H1 (cell line): ENCODE measurements at regions not wholly inside any gene's neighbourhood (a gene's known extent, or its start where the extent isn't known, plus 50 kb on each side); places are given as distances from the start of the nearest gene placed in this dataset.

Experiments
- BACH1 ChIP-seq: IDR thresholded peaks from 2 replicates; pipeline ENCODE4 v1.6.1; 2012; ENCODE audit warnings: low read length, improper control_type of control experiment
- CHD1 ChIP-seq: IDR thresholded peaks from 2 replicates; pipeline ENCODE4 v1.6.1; 2012; ENCODE audit warnings: low read depth, low read length, improper control_type of control experiment
- EZH2 ChIP-seq: fragments of 200-600 bp; sonication (generic); IDR thresholded peaks from 2 replicates; pipeline ENCODE4 v1.7.1; 2012; ENCODE audit warnings: low read depth, mild to moderate bottlenecking, moderate library complexity, low read length, inconsistent platforms; ENCODE audit not compliant: severe bottlenecking
- KDM1A ChIP-seq: fragments of 200-600, 300-600 bp; sonication (generic); IDR thresholded peaks from 2 replicates; pipeline ENCODE4 v1.7.1; 2016; ENCODE audit warnings: mild to moderate bottlenecking, low read length, borderline replicate concordance
- KDM4A ChIP-seq: IDR thresholded peaks from one replicate; pipeline ENCODE4 v1.7.1; 2012; ENCODE audit warnings: low read depth, mild to moderate bottlenecking, moderate library complexity, low read length, inconsistent platforms; ENCODE audit not compliant: severe bottlenecking
- MAX ChIP-seq: IDR thresholded peaks from 2 replicates; pipeline ENCODE4 v1.6.1; 2012; ENCODE audit warnings: inconsistent platforms
- ZNF274 ChIP-seq: IDR thresholded peaks from 2 replicates; pipeline ENCODE4 v1.7.0; 2012; ENCODE audit warnings: low read length, borderline replicate concordance; ENCODE audit errors: extremely low read depth

- TF ChIP-seq MAX (no peak), CHD1 (no peak), ZNF274 (no peak), KDM4A (no peak), KDM1A (no peak), EZH2 (no peak), BACH1 (no peak)
Measured at GRCh38 chr10:15462253-15462897, 91.3 kb upstream of the FAM171A1 start (continued).
